Naive thymus-derived CD8-positive, alpha-beta T cell (primary cell): ENCODE measurements at regions not wholly inside any gene's neighbourhood (a gene's known extent, or its start where the extent isn't known, plus 50 kb on each side); places are given as distances from the start of the nearest gene placed in this dataset.

Experiments
- ATAC-seq, 2 donors: fragments of 150-1000 bp; cut with Tn5 transposase in 1 of 2; sonication (Bioruptor Pico), chemical (Tn5 transposase) in 1 of 2; 1 replicate in 1 of 2; 2 replicates in 1 of 2; pipeline ENCODE4 v1.10.0; 2021; ENCODE audit warnings: mild to moderate bottlenecking in 2 of 2, moderate library complexity in 2 of 2
- POLR2A ChIA-PET: fragments of 350-600 bp; sonication (Branson Sonifier 250); formaldehyde crosslinking; loops from one replicate; lab custom pipeline; 2021; ENCODE audit warnings: antibody characterized with exemption; lab: Charles Lee
- DNase-seq, 10 donors: peaks; one replicate each; pipeline versions ENCODE4 v3.0.0 to v3.0.0-alpha.2; 2020 to 2022
- H3K27ac Mint-ChIP-seq, 10 donors: one replicate each; pipeline ENCODE4 v1.8.0; 2020 to 2022; ENCODE audit warnings: mild to moderate bottlenecking in 10 of 10, mixed read lengths in 10 of 10, moderate library complexity in 4 of 10, inconsistent platforms in 1 of 10
- H3K27me3 Mint-ChIP-seq, 5 donors: one replicate each; pipeline ENCODE4 v1.8.0; 2021 to 2022; ENCODE audit warnings: mixed read lengths in 5 of 5
- H3K36me3 Mint-ChIP-seq, 3 donors: one replicate each; pipeline ENCODE4 v1.8.0; 2020 to 2022; ENCODE audit warnings: mixed read lengths in 3 of 3, mild to moderate bottlenecking in 2 of 3, inconsistent platforms in 1 of 3
- H3K4me1 Mint-ChIP-seq, 4 donors: one replicate each; pipeline ENCODE4 v1.8.0; 2021 to 2022; ENCODE audit warnings: mixed read lengths in 4 of 4
- H3K4me3 Mint-ChIP-seq, 10 donors: one replicate each; pipeline ENCODE4 v1.8.0; 2020 to 2022; ENCODE audit warnings: mild to moderate bottlenecking in 10 of 10, mixed read lengths in 10 of 10, moderate library complexity in 6 of 10, inconsistent platforms in 1 of 10
- H3K9me3 Mint-ChIP-seq, 9 donors: one replicate each; pipeline ENCODE4 v1.8.0; 2020 to 2022; ENCODE audit warnings: mixed read lengths in 9 of 9, mild to moderate bottlenecking in 3 of 9, inconsistent platforms in 1 of 9, moderate library complexity in 1 of 9

DNA sequence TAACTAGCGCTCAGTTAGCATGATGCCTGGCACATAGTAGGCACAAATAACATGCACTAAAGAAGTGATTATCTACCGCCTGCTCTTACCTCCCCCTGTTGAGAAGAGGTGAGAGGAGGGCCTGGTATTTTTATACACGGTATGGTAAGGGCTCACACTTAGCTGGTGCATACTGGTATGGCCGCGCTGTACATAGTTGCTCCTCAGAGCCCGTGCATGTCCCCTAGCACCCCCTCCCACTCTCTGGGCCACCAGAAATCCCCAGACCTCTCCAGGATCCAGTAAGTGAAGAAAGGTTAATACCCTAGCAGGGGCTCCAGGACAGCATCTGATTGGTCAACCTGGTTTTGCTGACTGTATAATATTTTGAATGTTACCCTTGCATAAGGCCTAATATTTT, 121.4 kb downstream of the RAB11FIP2 start:
- POLR2A ChIA-PET, result no interaction called here
- H3K4me1 Mint-ChIP-seq, result no peaks in the 10 kb centered on the region
- H3K27me3 Mint-ChIP-seq, result peaks cover 0 to 18% (median 3%) of the 10 kb centered on the region in 5 donors
- no peaks in the 10 kb centered on the region for H3K36me3 Mint-ChIP-seq
- peaks cover 0 to 3% (median 0%) of the 10 kb centered on the region in 9 donors for H3K9me3 Mint-ChIP-seq
- H3K27ac Mint-ChIP-seq, result no peak overlapping the region
- ATAC-seq (no peak), DNase-seq (no peak)
- no peak overlapping the region for H3K4me3 Mint-ChIP-seq

- no peak for ATAC-seq
- H3K27me3 Mint-ChIP-seq, result peaks cover 0 to 18% (median 3%) of the 10 kb centered on the region in 5 donors
- peaks cover 0 to 3% (median 0%) of the 10 kb centered on the region in 9 donors for H3K9me3 Mint-ChIP-seq
- DNase-seq, result no peak
- POLR2A ChIA-PET, result no interaction called here
- H3K4me3 Mint-ChIP-seq, result no peak overlapping the region
- H3K36me3 Mint-ChIP-seq, result no peaks in the 10 kb centered on the region
- H3K4me1 Mint-ChIP-seq, result no peaks in the 10 kb centered on the region
- no peak overlapping the region for H3K27ac Mint-ChIP-seq
Observed at GRCh38 chr10:117926491-117926890, 120.2 kb downstream of the RAB11FIP2 start.

GRCh38 chr10:117927332-117927731, 119.4 kb downstream of the RAB11FIP2 start:
- Mint-ChIP-seq H3K9me3 (peaks cover 0 to 3% (median 0%) of the 10 kb centered on the region in 9 donors), H3K4me3 (no peak overlapping the region), H3K4me1 (no peaks in the 10 kb centered on the region), H3K27me3 (peaks cover 0 to 18% (median 3%) of the 10 kb centered on the region in 5 donors), H3K36me3 (no peaks in the 10 kb centered on the region), H3K27ac (no peak overlapping the region)
- ATAC-seq (no peak), DNase-seq (no peak)
- POLR2A ChIA-PET, result no interaction called here

DNA sequence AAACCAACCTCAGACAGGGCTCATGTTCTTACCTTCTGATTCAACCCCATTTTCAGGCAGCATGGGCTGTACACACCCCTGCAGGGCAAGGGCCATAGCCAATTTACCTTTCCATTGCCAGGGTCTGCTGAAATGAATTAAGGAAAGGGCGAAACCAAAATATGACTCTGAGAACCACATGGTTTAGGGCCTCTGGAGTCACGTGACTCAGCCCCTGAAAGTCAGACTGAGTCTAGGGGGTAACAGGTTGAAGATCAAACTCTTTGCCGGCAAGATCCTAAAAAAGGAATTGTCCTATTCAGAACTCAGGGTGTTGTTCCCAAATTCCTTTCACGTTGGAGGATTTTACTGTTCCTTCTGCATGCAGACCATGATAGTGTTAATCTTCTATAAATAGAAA, 118.9 kb downstream of the RAB11FIP2 start:
- no peak for DNase-seq
- Mint-ChIP-seq H3K9me3 (peaks cover 0 to 3% (median 0%) of the 10 kb centered on the region in 9 donors), H3K27me3 (peaks cover 0 to 18% (median 3%) of the 10 kb centered on the region in 5 donors), H3K36me3 (no peaks in the 10 kb centered on the region), H3K4me1 (no peaks in the 10 kb centered on the region), H3K4me3 (no peak overlapping the region), H3K27ac (no peak overlapping the region)
- POLR2A ChIA-PET, result no interaction called here
- no peak for ATAC-seq

DNA sequence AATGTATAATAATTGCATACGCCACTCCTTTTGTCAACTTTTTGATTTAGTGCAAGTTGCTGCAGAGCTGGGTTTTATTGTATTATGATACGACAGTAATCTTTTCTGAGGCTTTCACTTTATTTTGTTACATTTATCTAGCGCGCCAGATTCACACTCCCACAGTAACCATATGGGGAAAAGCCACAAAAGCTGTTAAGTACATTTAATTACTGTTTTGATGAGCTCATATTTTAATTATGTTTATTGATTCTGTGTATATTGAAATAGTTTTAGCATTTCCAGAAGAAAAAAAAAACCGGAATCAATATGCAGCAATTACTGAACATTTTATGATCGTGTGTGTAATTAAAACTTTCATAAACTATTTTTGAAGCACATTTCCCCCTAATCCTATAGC, 118.5 kb downstream of the RAB11FIP2 start:
- no peak for DNase-seq
- ATAC-seq, result no peak
- peaks cover 0 to 3% (median 0%) of the 10 kb centered on the region in 9 donors for H3K9me3 Mint-ChIP-seq
- peaks cover 0 to 18% (median 3%) of the 10 kb centered on the region in 5 donors for H3K27me3 Mint-ChIP-seq
- no peaks in the 10 kb centered on the region for H3K36me3 Mint-ChIP-seq
- no peak overlapping the region for H3K4me3 Mint-ChIP-seq
- POLR2A ChIA-PET, result no interaction called here
- H3K4me1 Mint-ChIP-seq, result no peaks in the 10 kb centered on the region
- H3K27ac Mint-ChIP-seq, result no peak overlapping the region

- no peaks in the 10 kb centered on the region for H3K36me3 Mint-ChIP-seq
- peaks cover 0 to 3% (median 0%) of the 10 kb centered on the region in 9 donors for H3K9me3 Mint-ChIP-seq
- no peaks in the 10 kb centered on the region for H3K4me1 Mint-ChIP-seq
- no peak for ATAC-seq
- peaks cover 2 to 18% (median 3%) of the 10 kb centered on the region in 5 donors for H3K27me3 Mint-ChIP-seq
- DNase-seq, result no peak
- H3K4me3 Mint-ChIP-seq, result no peak overlapping the region
- H3K27ac Mint-ChIP-seq, result no peak overlapping the region
- POLR2A ChIA-PET, result no interaction called here
Observed at GRCh38 chr10:117928741-117929140, 118.0 kb downstream of the RAB11FIP2 start.

GRCh38 chr10:117929327-117930067, 117.2 kb downstream of the RAB11FIP2 start:
- no peaks in the 10 kb centered on the region for H3K36me3 Mint-ChIP-seq
- H3K27ac Mint-ChIP-seq, result no peak overlapping the region

GRCh38 chr10:117931078-117931477, 115.7 kb downstream of the RAB11FIP2 start:
- Mint-ChIP-seq H3K4me3 (no peak overlapping the region), H3K27me3 (peaks cover 0 to 22% (median 3%) of the 10 kb centered on the region in 5 donors), H3K36me3 (no peaks in the 10 kb centered on the region), H3K9me3 (peaks cover 0 to 1% (median 0%) of the 10 kb centered on the region in 9 donors), H3K4me1 (peaks cover 0 to 2% (median 0%) of the 10 kb centered on the region in 4 donors), H3K27ac (no peak overlapping the region)
- POLR2A ChIA-PET, result no interaction called here
- ATAC-seq (no peak), DNase-seq (no peak)

More at GRCh38 chr10:117929327-117930067, 117.2 kb downstream of the RAB11FIP2 start:
- Mint-ChIP-seq H3K4me3 (no peak overlapping the region), H3K27me3 (peaks cover 2 to 18% (median 3%) of the 10 kb centered on the region in 5 donors), H3K4me1 (no peaks in the 10 kb centered on the region), H3K9me3 (peaks cover 0 to 3% (median 0%) of the 10 kb centered on the region in 9 donors)
- no peak for ATAC-seq
- no peak for DNase-seq
- POLR2A ChIA-PET, result no interaction called here

DNA sequence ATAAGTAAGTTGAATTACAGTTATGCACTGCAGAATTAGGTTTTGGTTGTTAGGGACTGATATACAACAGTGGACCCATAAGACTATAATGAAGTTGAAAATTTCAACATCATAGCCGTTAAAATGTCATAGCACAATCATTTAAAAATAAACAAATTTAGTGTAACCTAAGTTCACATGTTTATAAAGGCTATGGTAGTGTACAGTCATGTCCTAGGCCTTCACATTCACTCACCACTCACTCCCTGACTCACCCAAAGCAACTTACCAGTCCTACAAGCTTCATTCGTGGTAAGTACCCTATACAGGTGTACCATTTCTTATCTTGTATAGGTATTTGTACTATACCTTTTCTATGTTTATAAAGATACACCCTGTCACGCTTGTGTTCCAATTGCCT, 113.7 kb downstream of the RAB11FIP2 start:
- ATAC-seq, result no peak
- no peak for DNase-seq
- Mint-ChIP-seq H3K9me3 (peaks cover 0 to 1% (median 0%) of the 10 kb centered on the region in 9 donors), H3K4me3 (no peak overlapping the region), H3K27ac (no peak overlapping the region), H3K4me1 (peaks cover 0 to 2% (median 0%) of the 10 kb centered on the region in 4 donors), H3K36me3 (no peaks in the 10 kb centered on the region), H3K27me3 (peaks cover 0 to 30% (median 2%) of the 10 kb centered on the region in 5 donors)
- POLR2A ChIA-PET, result no interaction called here

GRCh38 chr10:117934477-117934876, 112.3 kb downstream of the RAB11FIP2 start:
- POLR2A ChIA-PET, result no interaction called here
- Mint-ChIP-seq H3K4me1 (peaks cover 0 to 2% (median 0%) of the 10 kb centered on the region in 4 donors), H3K9me3 (peaks cover 0 to 1% (median 0%) of the 10 kb centered on the region in 9 donors), H3K4me3 (no peak overlapping the region), H3K27ac (no peak overlapping the region), H3K36me3 (no peaks in the 10 kb centered on the region), H3K27me3 (peaks cover 0 to 27% (median 4%) of the 10 kb centered on the region in 5 donors)
- ATAC-seq (no peak), DNase-seq (no peak)

DNA sequence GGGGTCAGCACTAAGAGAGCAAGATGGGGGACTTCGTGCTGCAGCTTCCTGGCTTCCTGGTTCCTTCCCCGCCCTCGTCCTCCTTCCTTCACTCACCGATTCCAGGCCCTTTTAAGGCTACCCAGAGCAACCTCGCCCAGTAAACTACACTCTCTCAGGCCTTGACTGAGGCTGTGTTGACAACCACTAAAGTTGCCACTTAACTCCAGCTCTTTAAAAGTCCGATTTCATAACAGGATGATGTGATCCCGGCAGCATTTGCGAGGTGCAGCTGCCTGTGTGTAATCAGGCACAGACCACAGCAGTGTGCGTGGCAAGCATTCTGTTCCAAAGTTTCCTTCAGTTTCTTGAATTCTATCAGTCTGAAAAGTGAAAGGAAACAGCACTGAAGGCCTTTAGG, 110.6 kb downstream of the RAB11FIP2 start:
- Mint-ChIP-seq H3K9me3 (peaks cover 0 to under 1% (median 0%) of the 10 kb centered on the region in 9 donors), H3K27me3 (peaks cover 2 to 23% (median 4%) of the 10 kb centered on the region in 5 donors), H3K27ac (peak overlapping the region in 1 of 10 donors; percentile 51), H3K4me3 (no peak overlapping the region), H3K36me3 (no peaks in the 10 kb centered on the region), H3K4me1 (peaks cover 0 to 2% (median 0%) of the 10 kb centered on the region in 4 donors)
- ATAC-seq (no peak), DNase-seq (no peak)
- POLR2A ChIA-PET, result no interaction called here

DNA sequence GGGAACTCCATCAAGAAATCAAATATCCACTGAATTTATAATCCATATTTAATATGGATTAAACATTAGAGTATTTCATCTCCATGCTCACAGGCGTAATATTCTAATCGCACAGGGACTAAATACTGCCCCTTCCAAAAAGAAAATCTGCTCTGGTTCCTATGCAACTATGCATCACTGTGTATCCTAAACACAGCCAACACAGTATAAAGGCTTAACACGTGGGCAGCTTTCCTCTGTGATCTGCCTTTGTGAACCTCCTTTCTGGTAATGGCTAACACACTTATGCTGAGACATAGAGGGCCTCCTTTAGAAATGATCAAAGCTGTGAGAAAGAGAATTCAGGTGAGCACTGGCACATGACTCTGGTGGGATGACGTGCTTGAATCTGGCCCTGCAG, 110.2 kb downstream of the RAB11FIP2 start:
- Mint-ChIP-seq H3K36me3 (no peaks in the 10 kb centered on the region), H3K27me3 (peaks cover 2 to 23% (median 4%) of the 10 kb centered on the region in 5 donors), H3K9me3 (no peaks in the 10 kb centered on the region), H3K27ac (no peak overlapping the region), H3K4me1 (peaks cover 0 to 2% (median 0%) of the 10 kb centered on the region in 4 donors), H3K4me3 (no peak overlapping the region)
- DNase-seq (no peak), ATAC-seq (no peak)
- POLR2A ChIA-PET, result no interaction called here

- H3K9me3 Mint-ChIP-seq, result no peaks in the 10 kb centered on the region
Observed at GRCh38 chr10:117936976-117937375, 109.8 kb downstream of the RAB11FIP2 start.

More at GRCh38 chr10:117936976-117937375, 109.8 kb downstream of the RAB11FIP2 start:
- Mint-ChIP-seq H3K4me1 (peaks cover 0 to 2% (median 0%) of the 10 kb centered on the region in 4 donors), H3K27me3 (peaks cover 2 to 23% (median 4%) of the 10 kb centered on the region in 5 donors), H3K4me3 (no peak overlapping the region), H3K27ac (no peak overlapping the region), H3K36me3 (no peaks in the 10 kb centered on the region)
- ATAC-seq (no peak), DNase-seq (no peak)
- POLR2A ChIA-PET, result no interaction called here
